Activated naive CD8-positive, alpha-beta T cell treated with anti-CD3 and anti-CD28 coated beads, Interleukin-2, amount 50 U/mL, for 16 hours (primary cell): ENCODE measurements at regions not wholly inside any gene's neighbourhood (a gene's known extent, or its start where the extent isn't known, plus 50 kb on each side); places are given as distances from the start of the nearest gene placed in this dataset.

Source experiments
- DNase-seq: peaks from one replicate; pipeline ENCODE4 v3.0.0-alpha.2; 2020; ENCODE audit warnings: low read depth, low spot score

DNA sequence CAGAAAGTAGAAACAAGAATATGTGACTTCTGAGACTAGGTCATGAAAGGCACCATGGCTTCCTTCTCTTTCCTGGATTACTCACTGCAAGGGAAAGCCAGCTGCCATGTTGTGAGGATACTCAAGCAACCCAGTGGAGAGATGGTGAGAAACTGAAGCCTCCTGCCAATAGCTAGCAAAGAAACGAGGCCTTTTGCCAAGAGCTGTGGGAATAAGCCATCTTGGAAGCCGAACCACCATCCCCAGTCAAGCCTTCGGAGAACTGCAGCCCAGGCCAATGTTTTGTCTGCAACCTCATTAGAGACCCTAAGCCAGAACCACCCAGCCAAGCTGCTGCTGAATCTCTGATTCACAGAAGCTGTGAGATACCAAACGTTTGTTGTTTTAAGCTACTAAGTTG, 104.7 kb upstream of the CRHR1 start:
- no peak for DNase-seq

GRCh38 chr17:45680360-45680759, 103.8 kb upstream of the CRHR1 start:
- no peak for DNase-seq

GRCh38 chr17:45681706-45682105, 102.4 kb upstream of the CRHR1 start:
- DNase-seq: no peak

- DNase-seq: no peak
Observed at GRCh38 chr17:45686250-45686649, 97.9 kb upstream of the CRHR1 start.

GRCh38 chr17:45687594-45687993, 96.5 kb upstream of the CRHR1 start:
- DNase-seq: no peak

GRCh38 chr17:45688353-45688752, 95.8 kb upstream of the CRHR1 start:
- DNase-seq: no peak

GRCh38 chr17:45688820-45689219, 95.3 kb upstream of the CRHR1 start:
- no peak for DNase-seq

DNA sequence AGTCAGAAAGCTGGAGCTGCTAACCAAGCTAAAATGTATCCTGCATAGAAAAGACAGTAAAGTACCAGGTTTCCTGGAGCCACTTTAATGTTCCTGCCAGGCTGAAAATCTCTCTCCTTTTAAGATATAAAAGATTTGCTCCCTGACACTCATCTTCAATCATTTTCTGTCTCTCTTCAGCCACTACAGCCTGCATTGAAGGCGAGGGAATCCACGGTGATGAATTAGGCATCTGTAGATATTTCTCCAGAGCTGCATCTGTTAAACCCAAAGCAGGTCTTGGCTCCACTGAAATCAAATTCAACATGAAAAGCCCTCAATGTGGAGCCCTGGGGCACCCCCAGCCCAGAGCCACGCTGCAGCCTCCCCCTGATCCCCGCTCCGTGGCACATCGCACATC, 94.7 kb upstream of the CRHR1 start:
- no peak for DNase-seq

DNA sequence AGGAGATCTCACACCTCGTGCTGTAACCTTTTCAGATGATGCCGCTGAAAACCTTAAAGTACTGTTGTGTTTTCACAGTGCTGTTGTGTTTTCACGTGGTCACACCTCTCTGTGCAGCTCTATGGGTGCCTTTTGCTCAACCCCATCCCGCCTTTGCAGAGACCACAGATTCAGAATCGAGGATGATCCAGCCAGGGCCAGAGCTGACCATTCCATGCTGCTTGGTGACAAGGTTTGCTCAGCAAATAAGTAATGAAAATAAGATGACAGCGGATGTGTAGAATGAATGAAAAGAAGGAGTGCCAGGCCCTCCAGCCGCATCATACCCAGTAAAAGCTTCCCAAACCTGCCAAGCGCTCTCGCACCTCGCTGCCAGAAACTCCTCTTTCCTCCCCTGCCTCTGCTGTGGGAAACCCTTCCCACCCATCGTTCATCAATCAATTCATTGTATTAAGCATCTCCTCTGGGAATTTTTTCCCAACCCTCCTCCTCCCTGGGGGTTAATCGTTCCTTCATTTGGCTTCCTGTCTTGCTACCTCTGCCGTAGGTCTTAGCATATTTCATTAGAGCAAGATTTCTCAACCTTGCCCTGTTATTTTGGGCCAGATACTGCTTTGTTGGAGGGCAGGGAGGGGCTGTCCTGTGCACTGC, 93.4 kb upstream of the CRHR1 start:
- DNase-seq: no peak

DNA sequence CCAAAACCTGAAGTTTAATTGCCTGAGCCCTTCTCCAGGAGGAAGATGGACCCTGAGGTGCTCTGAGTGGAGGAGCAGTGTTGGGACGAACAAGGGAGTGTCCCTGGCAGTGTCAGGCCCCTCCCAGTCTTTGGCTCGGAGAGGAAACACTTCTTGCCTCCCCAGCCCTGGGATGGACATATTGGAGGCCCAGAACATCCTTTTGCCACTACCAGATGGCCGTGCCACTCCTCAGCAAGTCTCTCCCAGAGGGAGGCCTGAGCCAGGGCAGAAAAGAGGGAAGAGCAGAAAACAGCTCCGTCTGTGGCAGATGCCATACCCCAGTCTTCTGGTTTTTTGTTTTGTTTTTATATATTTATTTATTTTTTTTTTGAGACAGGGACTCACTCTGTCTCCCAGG, 91.5 kb upstream of the CRHR1 start:
- DNase-seq: no peak

DNA sequence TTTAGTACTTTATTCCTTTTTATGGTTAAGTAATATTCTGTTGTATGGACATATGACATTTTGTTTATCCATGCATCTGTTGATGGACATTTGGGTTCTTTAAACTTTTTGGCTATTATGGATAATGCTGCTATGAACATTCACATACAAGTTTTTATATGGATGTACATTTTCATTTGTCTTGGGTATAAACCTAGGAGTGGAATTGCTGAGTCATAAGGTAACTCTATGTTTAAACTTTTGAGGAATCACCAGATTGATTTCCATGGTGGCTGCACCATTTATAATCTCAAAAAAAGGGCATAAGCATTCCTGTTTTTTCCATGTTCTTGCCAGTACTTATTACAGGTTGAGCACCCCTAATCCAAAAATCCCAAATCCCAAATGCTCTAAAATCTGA, 90.3 kb upstream of the CRHR1 start:
- DNase-seq: no peak

- DNase-seq: no peak
Observed at GRCh38 chr17:45696442-45696841, 87.7 kb upstream of the CRHR1 start.

GRCh38 chr17:45697076-45697475, 87.0 kb upstream of the CRHR1 start:
- no peak for DNase-seq

DNA sequence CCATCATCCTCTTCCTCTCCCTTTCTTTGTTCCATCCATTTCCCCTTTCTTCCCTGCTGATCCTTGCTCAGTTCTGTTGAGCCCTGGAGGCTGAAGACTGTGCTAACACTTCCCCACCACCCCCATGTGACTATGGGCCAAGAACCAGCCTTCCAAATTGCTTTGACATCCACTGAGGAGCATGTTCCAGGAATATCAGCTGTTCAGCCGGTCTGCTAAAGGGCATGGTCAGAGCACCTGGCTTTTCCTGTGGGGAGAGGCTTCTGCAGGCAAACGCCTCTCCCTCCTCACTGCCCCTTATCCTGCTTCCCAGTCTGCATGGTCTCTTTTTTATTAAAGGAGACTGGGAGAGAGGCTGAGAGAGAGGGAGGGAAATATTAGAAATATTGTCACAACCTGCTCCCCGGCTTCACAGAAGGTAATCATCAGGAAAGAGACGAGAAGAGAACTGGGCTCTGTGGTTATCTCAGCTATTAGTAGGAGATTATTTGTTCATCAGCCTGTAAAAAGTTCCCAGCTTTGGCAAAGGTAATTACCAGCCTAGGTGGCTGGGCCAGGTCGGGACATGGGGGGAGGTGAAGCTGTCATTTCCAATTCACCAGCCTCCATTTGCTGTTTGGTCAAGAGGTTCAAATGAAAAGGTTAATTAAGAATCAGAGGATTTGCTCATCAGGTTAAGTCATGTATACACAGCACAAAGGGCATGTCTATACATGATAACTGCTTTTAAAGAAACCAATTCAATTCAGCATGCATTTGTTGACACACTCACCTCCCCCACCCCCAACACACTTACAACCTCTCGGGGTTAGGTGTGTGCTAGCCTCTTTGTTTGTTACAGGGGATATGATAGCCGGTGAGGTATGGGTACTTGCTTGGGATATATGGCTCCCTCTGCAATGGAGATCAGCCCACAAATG, 83.7 kb upstream of the CRHR1 start:
- no peak for DNase-seq

- DNase-seq: no peak
Observed at GRCh38 chr17:45702666-45703266, 81.4 kb upstream of the CRHR1 start.

DNA sequence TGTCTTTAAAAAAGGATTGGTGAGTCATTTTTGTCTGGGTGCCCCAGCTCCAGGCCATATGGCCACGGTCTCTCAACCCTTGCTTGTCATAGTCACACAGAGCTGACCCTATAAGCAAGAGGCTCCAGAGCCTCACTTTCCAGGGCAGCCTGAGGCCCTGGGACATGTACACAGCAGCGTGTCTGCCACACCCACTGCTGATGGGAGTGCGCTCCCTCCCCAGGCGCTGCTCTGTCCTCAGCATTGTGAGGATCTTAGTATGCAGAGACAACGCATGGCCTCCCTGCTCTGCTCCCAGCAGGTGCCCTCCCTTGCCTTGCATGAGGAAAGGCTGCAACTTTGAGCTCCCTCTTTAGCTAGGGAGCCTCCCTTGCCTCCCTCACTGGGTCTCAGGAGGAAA, 80.8 kb upstream of the CRHR1 start:
- no peak for DNase-seq

DNA sequence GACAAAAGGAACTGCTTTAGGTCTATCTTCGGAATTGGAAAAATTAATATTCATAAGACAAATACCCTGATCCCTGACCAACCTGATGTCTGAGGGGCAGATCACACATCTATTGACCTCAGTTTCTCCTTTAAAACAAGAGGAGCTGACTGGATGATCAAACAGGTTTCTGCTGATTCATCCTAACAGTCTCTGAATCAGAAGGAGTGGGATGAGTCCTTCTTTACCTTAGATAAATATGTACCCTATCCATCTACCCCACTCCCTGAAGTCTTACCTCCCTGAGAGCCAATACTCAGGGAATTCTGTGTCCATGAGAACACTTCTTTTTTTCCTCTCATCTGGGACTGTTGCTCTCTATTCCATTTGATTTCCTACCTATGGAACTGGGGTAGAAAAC, 80.3 kb upstream of the CRHR1 start:
- no peak for DNase-seq

GRCh38 chr17:45704251-45704650, 79.9 kb upstream of the CRHR1 start:
- DNase-seq: no peak

DNA sequence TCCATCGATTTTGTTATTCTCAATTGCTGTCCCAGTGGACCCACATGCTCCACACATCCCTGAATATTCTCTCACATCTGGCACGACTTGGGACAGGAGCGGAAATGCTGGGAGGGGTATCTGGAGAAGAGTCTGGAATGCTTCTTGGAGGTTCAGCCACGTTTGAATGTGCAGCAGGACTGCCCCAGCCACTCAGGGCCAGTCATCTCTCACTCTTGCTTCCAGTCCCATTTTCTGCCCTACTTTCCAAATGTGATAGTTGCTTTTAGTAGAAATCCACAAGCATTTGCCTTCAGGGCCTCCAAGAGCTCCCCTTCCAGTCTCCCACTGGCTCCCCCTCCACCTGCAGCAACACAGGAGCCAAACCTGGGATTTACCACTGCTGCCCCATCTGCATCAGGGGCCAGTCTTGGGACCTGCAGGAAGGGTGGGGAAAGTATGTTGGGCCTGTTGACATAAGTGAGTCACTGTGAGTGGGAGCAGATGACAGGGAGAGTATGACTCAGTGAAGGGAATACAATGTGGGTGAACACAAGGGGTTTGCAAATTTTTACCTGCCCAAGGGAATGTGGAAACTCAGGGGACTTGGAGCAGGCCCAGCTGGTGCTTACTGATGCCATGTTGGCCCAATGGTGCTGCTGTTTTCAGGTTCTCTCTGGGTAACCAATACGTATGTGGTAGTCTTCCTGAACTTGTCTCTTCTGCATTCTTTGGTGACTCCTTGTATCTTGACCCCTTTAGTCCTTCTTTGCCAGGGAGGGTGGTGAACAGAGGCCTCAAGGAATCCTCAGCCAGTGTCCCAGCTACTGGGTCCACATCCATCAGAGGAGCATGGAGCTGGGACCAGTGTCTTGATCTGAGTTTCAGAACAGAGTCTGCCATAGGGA, 78.8 kb upstream of the CRHR1 start:
- no peak for DNase-seq

DNA sequence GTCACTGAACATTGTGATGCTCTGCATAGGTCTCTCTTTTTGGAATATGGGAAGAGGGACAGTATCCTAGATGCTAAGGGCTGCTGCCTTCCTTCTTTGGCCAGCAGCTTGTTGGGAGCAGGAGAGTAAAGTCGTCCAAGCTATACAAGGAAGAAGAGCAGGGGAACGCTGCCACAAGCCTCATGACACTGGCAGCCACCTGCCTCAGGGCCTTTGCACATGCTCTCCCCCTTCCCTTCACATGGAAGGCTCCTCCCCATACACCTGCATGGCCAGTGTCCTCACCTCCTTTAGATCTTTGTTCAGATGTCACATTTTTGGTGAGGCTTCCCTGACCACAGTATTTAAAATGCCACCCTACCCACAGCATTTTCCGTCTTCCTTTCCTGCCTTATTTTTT, 78.1 kb upstream of the CRHR1 start:
- no peak for DNase-seq

DNA sequence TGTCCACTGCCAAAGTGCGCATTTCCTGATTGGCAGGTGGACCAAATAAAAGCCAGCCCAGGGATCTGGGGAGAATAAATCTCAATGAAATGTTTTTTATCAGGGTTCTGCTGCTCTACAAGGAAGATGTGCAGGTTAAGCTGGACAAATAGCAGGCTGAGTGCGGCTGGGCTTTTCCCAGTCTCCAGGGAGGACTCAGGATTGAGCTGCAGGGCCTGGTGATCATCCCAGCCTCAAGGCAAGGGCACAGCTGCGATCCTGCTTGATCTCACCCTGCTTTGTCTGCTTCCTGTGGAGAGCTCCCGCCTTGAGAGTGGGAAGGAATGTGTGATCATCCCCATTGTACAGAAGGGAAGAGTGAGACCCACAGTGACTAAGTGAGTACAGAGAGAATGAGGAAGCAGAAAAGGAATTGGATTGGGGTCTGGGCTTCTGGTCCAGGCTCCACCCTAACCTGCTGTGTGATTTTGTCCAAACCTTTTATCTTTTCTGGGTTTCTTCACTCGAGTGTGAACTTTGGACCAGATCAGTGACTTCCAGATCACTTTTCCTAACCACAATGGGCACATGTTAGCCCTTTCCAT, 75.3 kb upstream of the CRHR1 start:
- DNase-seq: no peak
